ENCODE measurements at regions not wholly inside any gene's neighbourhood (a gene's known extent, or its start where the extent isn't known, plus 50 kb on each side); places are given as distances from the start of the nearest gene placed in this dataset.

- Histone ChIP-seq H3K18ac (ENCODE audit: insufficient read length, low read depth, low read length) (no peak overlapping the region), H3K27ac (ENCODE audit: insufficient read length, low read depth, low read length) (no peak overlapping the region)
Observed at GRCh38 chr18:67217551-67218166, 298.9 kb downstream of the DSEL start.

More at GRCh38 chr18:67217551-67218166, 298.9 kb downstream of the DSEL start:
- no peak overlapping the region for H3K4me2 ChIP-seq (ENCODE audit: insufficient read depth, insufficient read length, low read length)
- TF ChIP-seq, protein P1, sequence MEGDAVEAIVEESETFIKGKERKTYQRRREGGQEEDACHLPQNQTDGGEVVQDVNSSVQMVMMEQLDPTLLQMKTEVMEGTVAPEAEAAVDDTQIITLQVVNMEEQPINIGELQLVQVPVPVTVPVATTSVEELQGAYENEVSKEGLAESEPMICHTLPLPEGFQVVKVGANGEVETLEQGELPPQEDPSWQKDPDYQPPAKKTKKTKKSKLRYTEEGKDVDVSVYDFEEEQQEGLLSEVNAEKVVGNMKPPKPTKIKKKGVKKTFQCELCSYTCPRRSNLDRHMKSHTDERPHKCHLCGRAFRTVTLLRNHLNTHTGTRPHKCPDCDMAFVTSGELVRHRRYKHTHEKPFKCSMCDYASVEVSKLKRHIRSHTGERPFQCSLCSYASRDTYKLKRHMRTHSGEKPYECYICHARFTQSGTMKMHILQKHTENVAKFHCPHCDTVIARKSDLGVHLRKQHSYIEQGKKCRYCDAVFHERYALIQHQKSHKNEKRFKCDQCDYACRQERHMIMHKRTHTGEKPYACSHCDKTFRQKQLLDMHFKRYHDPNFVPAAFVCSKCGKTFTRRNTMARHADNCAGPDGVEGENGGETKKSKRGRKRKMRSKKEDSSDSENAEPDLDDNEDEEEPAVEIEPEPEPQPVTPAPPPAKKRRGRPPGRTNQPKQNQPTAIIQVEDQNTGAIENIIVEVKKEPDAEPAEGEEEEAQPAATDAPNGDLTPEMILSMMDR (conservative IDR thresholded peaks at IDR 0.05): peak; percentile 88
- no peak overlapping the region for H3K27ac Mint-ChIP-seq
- H3K9me3 ChIP-seq (ENCODE audit: control insufficient read depth, low read depth, low read length): no peaks in the 10 kb centered on the region
- no peak overlapping the region for H2BK20ac ChIP-seq (ENCODE audit: low read depth, low read length, poor library complexity, severe bottlenecking)
- no CpG with 5 or more reads among the region's 7 CpGs for WGBS (ENCODE audit: extremely low coverage, insufficient read length, low lambda C conversion rate)
- H3K79me2 ChIP-seq (ENCODE audit: insufficient read depth, low read length): no peaks in the 10 kb centered on the region
- H2BK15ac ChIP-seq (ENCODE audit: low read depth, low read length): no peak overlapping the region
- no peak overlapping the region for H2BK5ac ChIP-seq (ENCODE audit: insufficient read length, low read length)
- no peak overlapping the region for H3K23ac ChIP-seq (ENCODE audit: insufficient read length, low read depth, low read length)
- H4K8ac ChIP-seq (replicated peaks; ENCODE audit: insufficient read length, low read depth, low read length): no peak overlapping the region
- no peak overlapping the region for H3K56ac ChIP-seq (ENCODE audit: insufficient read length, low read depth, low read length)
- no peak overlapping the region for H4K91ac ChIP-seq (ENCODE audit: insufficient read length, low read depth, low read length)
- H3K9ac ChIP-seq (ENCODE audit: extremely low read depth, insufficient read length, low read length): no peak overlapping the region
- no peak overlapping the region for H3K14ac ChIP-seq (ENCODE audit: insufficient read depth, low read length)
- no peaks in the 10 kb centered on the region for H4K20me1 ChIP-seq (ENCODE audit: control insufficient read depth, insufficient read depth, insufficient read length)
- H3T11ph ChIP-seq (ENCODE audit: low read length): no peak overlapping the region
- H3K4ac ChIP-seq (ENCODE audit: low read depth, low read length): no peak overlapping the region
- no peaks in the 10 kb centered on the region for H3K4me1 ChIP-seq (ENCODE audit: insufficient read depth, low read length)
- H4K5ac ChIP-seq (ENCODE audit: insufficient read length, low read depth, low read length): no peak overlapping the region
- H2BK120ac ChIP-seq (ENCODE audit: low read depth, low read length, poor library complexity, severe bottlenecking): no peak overlapping the region
- no peak overlapping the region for H2AFZ ChIP-seq (ENCODE audit: low read length)
- H3K4me1 Mint-ChIP-seq: 0 out of 4 replicates have a peak, but pooled peaks cover 0 to 2% of the 10 kb centered on the region in 2 experiments
- H3K79me1 ChIP-seq (ENCODE audit: insufficient read depth, low read depth, low read length, poor library complexity, severe bottlenecking): no peaks in the 10 kb centered on the region
- DNase-seq: no peak
- no peaks in the 10 kb centered on the region; a peak in 1 of 5 replicates for H3K9me3 Mint-ChIP-seq
- no peaks in the 10 kb centered on the region for H3K27me3 Mint-ChIP-seq (ENCODE audit: low read depth)
- H2AK5ac ChIP-seq (ENCODE audit: insufficient read length, low read length): no peak overlapping the region
- H2BK12ac ChIP-seq (ENCODE audit: insufficient read length, low read depth, low read length): no peak overlapping the region
- no peaks in the 10 kb centered on the region for H3K23me2 ChIP-seq (ENCODE audit: insufficient read length, low read depth, low read length, poor library complexity, severe bottlenecking)
- no peaks in the 10 kb centered on the region for H3K36me3 Mint-ChIP-seq (ENCODE audit: insufficient read depth in 1 of 3, low read depth in 3 of 3)
- no peaks in the 10 kb centered on the region for H3K27me3 ChIP-seq (ENCODE audit: insufficient read depth, low read length)
- H3K4me3 Mint-ChIP-seq: no peak overlapping the region
